GM21515 (cell line): ENCODE measurements at regions not wholly inside any gene's neighbourhood (a gene's known extent, or its start where the extent isn't known, plus 50 kb on each side); places are given as distances from the start of the nearest gene placed in this dataset.

Source experiments
- ATAC-seq: cut with Tn5 transposase; IDR thresholded peaks from one replicate; pipeline ENCODE4 v1.9.1; 2021; ENCODE audit not compliant: unreplicated experiment

GRCh38 chr21:41633627-41634026, 125.7 kb upstream of the TMPRSS2 start:
- no peak for ATAC-seq

DNA sequence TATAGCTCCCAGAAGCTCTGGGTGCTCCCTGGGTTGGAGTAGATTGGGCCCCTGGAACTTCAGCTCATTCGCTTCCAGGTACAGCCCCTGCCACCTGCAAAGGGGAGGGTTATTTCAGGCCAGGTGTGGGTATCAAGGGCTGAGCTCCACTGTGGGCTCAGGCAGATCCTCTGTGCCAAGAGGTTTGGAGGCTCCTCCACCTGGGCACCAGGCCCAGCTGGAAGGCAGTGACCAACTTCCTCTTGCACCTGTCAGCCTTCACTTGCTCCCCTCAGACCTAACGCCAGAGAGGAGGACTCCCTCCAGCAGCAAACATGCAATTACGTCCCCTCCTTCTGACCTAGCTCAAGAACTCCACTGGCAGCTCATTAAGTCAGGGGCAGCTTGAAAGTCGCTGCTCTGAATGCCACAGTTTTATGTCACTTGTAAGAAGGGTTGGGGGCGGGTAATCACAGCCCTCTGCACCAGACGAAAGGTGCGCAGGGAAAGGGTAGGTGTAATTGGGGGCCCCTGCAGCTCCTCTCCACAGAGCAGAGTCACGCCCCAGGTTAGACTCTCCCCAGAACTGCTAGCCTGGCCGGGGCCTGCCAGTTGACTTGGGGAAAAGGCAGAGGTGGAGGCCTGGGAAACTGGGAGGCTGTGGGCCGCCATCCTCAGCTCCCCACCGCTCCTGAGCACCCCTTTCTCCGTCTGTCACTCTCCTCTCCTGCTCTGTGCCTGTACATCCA, 125.0 kb upstream of the TMPRSS2 start:
- no peak for ATAC-seq

DNA sequence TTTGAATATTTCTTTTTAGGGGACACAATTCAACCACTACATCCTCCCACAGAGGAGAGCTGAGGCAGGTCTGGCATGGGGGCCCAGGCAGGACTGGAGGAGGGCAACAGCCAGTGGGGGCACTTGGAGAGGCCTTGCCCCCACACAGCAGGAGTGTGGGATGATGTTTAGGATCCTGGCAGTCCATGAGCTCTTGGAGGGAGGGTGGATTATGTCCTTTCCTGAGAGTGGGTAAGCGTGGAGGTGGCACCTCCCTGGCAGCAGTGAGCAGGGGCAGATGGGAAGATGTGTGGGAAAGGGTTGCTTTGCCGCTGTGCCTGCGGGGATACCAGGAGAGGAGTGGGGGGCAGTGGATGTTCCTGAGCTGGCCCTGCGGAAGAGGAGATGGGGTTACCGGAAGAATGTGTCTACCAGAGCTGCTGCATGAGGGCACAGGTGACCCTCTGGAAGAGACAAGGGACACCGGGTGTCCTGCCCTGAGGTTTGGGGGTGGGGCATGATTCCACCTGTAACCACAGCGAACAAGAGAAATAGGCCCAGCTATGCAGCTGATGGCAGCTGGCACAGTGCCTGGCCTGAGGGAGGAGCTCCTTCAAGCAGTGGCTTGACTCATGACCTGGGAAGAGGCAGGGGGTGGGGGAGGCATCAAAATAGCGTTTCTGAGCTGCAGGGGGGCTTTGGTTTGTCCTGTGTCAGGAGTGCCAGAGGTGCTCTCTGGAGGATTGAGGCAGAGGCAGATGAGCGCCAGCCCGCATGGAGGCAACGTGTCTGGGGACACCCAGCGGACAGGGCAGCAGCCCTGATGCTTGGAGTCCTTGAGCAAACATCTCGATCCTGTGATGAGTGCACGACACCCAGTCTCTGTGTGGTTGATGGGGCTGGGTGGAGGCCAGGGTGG, 123.9 kb upstream of the TMPRSS2 start:
- no peak for ATAC-seq

DNA sequence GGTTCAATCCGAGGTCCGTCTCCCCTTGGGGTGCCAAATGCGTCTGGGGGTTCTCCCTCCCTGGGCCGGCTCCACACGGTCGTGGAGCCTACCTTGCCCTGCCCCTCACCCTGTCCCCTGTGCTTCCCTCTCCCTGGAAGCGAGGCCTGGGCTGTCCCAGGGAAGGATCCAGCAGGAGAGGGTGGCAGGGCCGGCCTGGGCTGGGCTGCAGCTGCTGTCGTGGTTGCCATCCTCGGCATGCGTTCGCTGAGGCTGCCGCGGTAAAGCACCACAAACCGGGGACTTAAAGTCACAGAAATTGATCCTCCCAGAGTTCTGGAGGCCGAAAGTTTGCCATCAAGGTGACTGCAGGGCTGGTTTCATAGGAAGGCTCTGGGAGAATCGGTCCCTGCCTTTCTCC, 123.0 kb upstream of the TMPRSS2 start:
- no peak for ATAC-seq

DNA sequence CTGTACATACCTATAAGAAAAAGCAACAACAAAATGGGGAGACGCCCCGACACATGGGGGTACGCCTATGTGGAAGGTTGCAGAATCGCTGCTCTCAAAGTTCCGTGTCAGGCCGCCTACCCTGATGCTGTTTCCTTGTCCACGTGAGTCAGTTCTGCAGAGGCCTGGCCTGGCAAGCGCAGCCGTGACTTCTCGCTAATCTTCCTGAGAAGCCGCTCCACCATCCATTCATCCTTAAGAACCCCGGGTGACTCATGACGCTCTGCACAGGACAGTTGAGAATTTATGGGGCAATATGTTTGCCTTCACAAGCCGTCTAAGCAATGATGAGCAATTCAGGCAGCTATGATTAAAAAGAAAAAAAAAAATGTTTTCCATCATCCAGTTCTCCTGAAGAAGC, 122.3 kb upstream of the TMPRSS2 start:
- ATAC-seq, result no peak

- ATAC-seq, result no peak
Measured at GRCh38 chr21:41628256-41628655, 120.3 kb upstream of the TMPRSS2 start.

- no peak for ATAC-seq
Measured at GRCh38 chr21:41627428-41627827, 119.5 kb upstream of the TMPRSS2 start.

- no peak for ATAC-seq
Measured at GRCh38 chr21:41626021-41626420, 118.1 kb upstream of the TMPRSS2 start.

GRCh38 chr21:41625428-41625827, 117.5 kb upstream of the TMPRSS2 start:
- ATAC-seq, result no peak

GRCh38 chr21:41624674-41625310, 116.8 kb upstream of the TMPRSS2 start:
- no peak for ATAC-seq

- ATAC-seq, result no peak
Measured at GRCh38 chr21:41623945-41624344, 116.0 kb upstream of the TMPRSS2 start.

GRCh38 chr21:41622831-41623548, 115.0 kb upstream of the TMPRSS2 start:
- no peak for ATAC-seq

DNA sequence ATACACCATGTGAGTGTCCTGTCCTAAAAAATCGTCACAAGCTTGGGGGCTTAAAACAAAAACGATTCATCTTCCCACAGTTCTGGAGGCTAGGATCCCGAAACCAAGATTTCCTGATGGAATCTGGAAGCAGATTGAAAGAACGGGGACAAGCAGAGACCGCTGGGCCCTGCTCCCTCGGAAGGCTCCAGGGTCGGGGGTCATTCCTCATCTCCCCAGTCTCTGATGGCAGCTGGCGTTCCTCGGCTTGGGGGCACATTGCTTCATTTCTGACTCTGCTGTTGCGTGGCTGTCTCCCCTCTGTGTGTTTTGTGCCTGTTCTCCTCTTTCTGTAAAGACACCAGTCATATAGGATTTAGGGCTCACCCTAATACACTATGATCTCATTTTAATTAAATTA, 114.2 kb upstream of the TMPRSS2 start:
- no peak for ATAC-seq

DNA sequence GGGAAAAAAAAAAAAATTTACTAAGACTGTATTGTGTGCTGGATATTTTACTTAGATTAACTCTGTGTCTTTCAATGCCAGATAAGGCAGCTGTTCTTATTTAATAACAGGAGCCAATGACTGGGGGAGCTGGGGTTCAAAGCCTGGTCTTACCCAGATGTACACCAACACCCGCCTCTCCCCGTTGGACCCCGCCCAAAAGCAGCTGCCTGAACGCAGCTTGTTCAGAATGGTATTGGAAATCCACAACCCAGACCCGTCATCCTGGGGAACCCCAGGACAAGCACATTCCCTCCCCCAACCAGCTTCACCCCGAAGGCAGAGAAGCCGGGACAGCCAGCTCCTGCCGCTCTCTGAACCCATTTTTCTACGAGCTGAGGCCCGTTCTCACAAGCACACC, 113.6 kb upstream of the TMPRSS2 start:
- ATAC-seq, result no peak

DNA sequence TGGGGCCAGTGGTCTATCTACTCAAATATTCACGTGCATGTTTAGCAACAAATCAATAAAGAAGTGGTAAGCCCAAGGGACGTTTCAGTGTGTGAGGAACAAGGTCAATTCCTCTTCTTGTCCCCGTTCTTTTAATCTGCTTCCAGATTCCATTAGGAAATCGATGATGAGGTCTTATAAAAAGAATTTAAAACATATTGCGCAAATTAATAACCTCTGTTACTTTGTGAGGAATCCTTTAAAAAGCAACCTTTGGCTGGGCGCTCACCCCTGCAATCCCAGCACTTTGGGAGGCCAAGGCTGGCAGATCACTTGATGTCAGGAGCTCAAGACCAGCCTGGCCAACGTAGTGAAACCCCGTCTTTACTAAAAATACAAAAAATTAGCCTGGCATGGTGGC, 113.0 kb upstream of the TMPRSS2 start:
- ATAC-seq, result no peak

- no peak for ATAC-seq
Measured at GRCh38 chr21:41620541-41620940, 112.6 kb upstream of the TMPRSS2 start.

DNA sequence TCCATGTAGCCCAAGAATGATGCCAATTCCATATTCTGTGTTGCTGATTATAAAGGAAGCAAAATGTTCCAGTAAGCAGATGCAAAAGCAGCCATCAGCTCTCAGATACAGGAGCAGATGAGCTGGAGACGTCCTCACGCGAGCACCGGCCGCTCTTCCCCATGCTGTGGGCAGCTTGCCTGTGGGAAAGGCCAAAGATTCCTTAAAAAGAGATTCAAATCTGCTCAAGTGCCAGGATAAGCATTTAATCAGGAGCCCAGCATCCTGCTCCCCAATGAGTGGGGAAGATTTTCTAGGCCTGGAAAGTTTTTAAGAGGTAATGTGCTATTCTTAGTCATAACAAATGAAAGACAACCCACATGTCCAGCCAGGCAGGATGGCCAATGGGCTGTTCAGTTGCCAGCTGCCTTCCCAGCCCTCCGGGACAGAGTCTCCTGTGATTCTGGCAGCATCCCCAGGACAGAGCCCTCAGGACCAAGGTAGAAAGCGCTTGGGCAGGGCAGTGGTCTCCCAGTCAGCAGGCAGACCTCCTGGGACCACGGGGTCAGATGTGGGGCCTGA, 108.2 kb upstream of the TMPRSS2 start:
- no peak for ATAC-seq

GRCh38 chr21:41615613-41616012, 107.7 kb upstream of the TMPRSS2 start:
- no peak for ATAC-seq

- ATAC-seq, result no peak
Measured at GRCh38 chr21:41614511-41614910, 106.6 kb upstream of the TMPRSS2 start.

- no peak for ATAC-seq
Measured at GRCh38 chr21:41613533-41613909, 105.6 kb upstream of the TMPRSS2 start.
